Neural cell (in vitro differentiated cells): ENCODE measurements at regions not wholly inside any gene's neighbourhood (a gene's known extent, or its start where the extent isn't known, plus 50 kb on each side); places are given as distances from the start of the nearest gene placed in this dataset.

ENCODE experiments used
- EP300 ChIP-seq: fragments of 450-650 bp; conservative IDR thresholded peaks from 2 replicates; pipeline ENCODE4 v1.6.1; 2014; ENCODE audit warnings: antibody characterized with exemption, mild to moderate bottlenecking, moderate library complexity; ENCODE audit not compliant: poor library complexity, severe bottlenecking
- EZH2 ChIP-seq: fragments of 200-600, 300-800 bp; shearing (Covaris generic), sonication (generic); IDR thresholded peaks from 2 replicates; pipeline ENCODE4 v1.6.1; 2014; ENCODE audit warnings: antibody characterized with exemption, low read length, borderline replicate concordance, mild to moderate bottlenecking; ENCODE audit not compliant: insufficient read depth, poor library complexity, severe bottlenecking
- MXI1 ChIP-seq: fragments of 450-650 bp; conservative IDR thresholded peaks from 2 replicates; pipeline ENCODE4 v1.6.1; 2014; ENCODE audit warnings: antibody characterized with exemption, mild to moderate bottlenecking; ENCODE audit not compliant: poor library complexity, severe bottlenecking
- POLR2AphosphoS5 ChIP-seq: IDR thresholded peaks from 2 replicates; pipeline ENCODE4 v1.6.1; 2012
- RAD21 ChIP-seq: fragments of 450-650 bp; conservative IDR thresholded peaks from 2 replicates; pipeline ENCODE4 v1.6.1; 2014; ENCODE audit warnings: antibody characterized with exemption, mild to moderate bottlenecking, moderate library complexity
- SMC3 ChIP-seq: fragments of 450-650 bp; conservative IDR thresholded peaks from 2 replicates; pipeline ENCODE4 v1.6.1; 2014; ENCODE audit warnings: antibody characterized with exemption, mild to moderate bottlenecking, moderate library complexity; ENCODE audit not compliant: poor library complexity
- TAF1 ChIP-seq: IDR thresholded peaks from 2 replicates; pipeline ENCODE4 v1.6.1; 2012; ENCODE audit warnings: low read depth
- TF ChIP-seq, protein P1 (sequence below): IDR thresholded peaks from 2 replicates; pipeline ENCODE4 v1.6.1; 2012; ENCODE audit warnings: borderline replicate concordance
- TF ChIP-seq, protein P2 (sequence below): fragments of 450-650 bp; IDR thresholded peaks from 2 replicates; pipeline ENCODE4 v1.5.1; 2014; ENCODE audit warnings: antibody characterized with exemption, mild to moderate bottlenecking, moderate library complexity; ENCODE audit not compliant: poor library complexity, severe bottlenecking

DNA sequence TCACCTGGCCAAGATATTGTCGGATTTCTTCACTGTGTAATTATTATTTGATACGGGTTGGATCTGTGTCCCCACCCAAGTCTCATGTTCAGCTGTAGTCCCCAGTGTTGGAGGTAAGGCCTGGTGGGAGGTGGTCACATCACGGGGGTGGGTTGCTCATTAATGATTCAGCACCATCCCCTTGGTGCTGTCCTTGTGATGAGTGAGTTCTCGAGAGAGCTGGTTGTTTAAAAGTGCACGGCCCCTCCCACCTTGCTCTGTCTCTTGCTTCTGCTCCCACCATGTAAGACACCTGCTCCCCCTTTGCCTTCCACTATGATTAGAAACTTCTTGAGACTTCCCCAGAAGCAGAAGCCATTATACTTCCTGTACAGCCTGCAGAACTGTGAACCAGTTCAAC is 173.9 kb upstream of the PMEPA1 start:
- TF ChIP-seq EZH2 (no peak), SMC3 (no peak), POLR2AphosphoS5 (no peak), EP300 (no peak), MXI1 (no peak), TAF1 (no peak), RAD21 (no peak)
- TF ChIP-seq, protein P1, sequence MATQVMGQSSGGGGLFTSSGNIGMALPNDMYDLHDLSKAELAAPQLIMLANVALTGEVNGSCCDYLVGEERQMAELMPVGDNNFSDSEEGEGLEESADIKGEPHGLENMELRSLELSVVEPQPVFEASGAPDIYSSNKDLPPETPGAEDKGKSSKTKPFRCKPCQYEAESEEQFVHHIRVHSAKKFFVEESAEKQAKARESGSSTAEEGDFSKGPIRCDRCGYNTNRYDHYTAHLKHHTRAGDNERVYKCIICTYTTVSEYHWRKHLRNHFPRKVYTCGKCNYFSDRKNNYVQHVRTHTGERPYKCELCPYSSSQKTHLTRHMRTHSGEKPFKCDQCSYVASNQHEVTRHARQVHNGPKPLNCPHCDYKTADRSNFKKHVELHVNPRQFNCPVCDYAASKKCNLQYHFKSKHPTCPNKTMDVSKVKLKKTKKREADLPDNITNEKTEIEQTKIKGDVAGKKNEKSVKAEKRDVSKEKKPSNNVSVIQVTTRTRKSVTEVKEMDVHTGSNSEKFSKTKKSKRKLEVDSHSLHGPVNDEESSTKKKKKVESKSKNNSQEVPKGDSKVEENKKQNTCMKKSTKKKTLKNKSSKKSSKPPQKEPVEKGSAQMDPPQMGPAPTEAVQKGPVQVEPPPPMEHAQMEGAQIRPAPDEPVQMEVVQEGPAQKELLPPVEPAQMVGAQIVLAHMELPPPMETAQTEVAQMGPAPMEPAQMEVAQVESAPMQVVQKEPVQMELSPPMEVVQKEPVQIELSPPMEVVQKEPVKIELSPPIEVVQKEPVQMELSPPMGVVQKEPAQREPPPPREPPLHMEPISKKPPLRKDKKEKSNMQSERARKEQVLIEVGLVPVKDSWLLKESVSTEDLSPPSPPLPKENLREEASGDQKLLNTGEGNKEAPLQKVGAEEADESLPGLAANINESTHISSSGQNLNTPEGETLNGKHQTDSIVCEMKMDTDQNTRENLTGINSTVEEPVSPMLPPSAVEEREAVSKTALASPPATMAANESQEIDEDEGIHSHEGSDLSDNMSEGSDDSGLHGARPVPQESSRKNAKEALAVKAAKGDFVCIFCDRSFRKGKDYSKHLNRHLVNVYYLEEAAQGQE: no peak
- TF ChIP-seq, protein P2, sequence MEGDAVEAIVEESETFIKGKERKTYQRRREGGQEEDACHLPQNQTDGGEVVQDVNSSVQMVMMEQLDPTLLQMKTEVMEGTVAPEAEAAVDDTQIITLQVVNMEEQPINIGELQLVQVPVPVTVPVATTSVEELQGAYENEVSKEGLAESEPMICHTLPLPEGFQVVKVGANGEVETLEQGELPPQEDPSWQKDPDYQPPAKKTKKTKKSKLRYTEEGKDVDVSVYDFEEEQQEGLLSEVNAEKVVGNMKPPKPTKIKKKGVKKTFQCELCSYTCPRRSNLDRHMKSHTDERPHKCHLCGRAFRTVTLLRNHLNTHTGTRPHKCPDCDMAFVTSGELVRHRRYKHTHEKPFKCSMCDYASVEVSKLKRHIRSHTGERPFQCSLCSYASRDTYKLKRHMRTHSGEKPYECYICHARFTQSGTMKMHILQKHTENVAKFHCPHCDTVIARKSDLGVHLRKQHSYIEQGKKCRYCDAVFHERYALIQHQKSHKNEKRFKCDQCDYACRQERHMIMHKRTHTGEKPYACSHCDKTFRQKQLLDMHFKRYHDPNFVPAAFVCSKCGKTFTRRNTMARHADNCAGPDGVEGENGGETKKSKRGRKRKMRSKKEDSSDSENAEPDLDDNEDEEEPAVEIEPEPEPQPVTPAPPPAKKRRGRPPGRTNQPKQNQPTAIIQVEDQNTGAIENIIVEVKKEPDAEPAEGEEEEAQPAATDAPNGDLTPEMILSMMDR: no peak
